HG02970 (cell line): ENCODE measurements at regions not wholly inside any gene's neighbourhood (a gene's known extent, or its start where the extent isn't known, plus 50 kb on each side); places are given as distances from the start of the nearest gene placed in this dataset.

ENCODE experiments used
- ATAC-seq: cut with Tn5 transposase; IDR thresholded peaks from one replicate; pipeline ENCODE4 v1.9.1; 2021; ENCODE audit warnings: mild to moderate bottlenecking, moderate library complexity, moderate number of reproducible peaks; ENCODE audit not compliant: unreplicated experiment, low FRiP score

DNA sequence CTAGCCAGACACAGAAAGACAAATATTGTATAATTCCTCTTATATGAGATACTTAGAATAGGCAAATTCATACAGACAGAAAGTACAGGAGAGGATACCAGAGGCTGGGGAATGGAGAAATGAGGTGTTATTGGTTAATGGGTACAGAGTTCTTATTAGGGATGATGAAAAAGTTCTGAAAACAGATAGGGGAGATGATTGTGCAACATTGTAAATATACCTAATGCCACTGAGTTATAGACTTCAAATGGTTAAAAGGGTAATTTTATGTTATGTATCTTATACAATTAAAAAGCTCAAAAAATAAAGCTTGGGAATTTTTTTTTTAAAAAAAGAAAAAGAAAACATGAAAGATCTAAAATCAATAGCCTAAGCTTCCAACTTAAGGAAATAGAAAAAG, 98.8 kb upstream of the TECRL start:
- ATAC-seq: no peak

DNA sequence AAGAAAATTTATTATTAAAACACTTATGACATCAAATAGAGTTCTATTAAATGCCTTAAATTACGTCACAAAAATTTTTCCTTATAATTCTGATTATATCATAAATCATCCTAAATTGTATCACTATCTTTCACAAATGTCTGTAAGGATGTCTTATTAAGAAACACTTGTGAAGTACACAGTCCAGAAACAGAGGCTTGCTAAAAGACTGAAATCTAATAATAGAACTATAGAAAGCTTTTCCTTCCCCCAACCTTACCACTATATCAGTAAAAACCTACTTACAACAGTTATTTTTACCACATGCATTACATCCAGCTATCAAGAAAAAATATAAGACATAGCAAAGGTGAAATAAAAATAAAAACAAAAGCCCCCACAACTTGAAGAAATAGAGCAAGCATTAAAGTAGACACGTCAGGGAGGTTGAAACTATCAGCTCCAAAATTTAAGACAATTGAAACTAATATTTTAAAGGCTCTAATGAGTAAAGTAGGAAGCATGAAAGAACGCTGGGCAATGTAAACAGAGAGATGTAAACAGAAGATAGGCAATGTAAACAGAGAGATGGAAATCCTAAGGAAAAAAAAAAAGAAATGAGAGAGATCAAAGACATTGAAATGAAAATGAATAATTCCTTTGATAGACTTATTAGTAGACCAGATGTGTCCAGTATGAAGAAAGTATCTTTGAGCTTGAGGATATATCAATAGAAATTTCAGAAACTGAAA, 94.9 kb upstream of the TECRL start:
- ATAC-seq: no peak

DNA sequence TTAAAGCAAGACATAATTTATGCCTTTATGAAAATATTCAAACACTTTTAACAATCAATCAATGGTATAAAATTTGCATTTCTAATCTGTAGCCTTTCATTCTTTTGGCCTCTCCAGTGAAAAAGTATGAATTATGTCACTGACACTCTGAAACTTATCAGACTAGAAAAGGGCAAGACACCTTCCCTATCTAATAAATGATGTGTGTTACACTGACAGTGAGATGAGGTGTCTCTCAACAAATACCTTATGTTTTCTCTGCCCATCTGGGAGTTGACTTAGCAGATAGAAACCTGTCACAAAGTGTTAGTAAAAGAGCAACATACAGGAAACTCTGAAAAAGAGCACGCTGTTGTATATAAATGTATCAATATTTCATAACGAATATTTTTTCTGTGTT, 94.2 kb upstream of the TECRL start:
- no peak for ATAC-seq

DNA sequence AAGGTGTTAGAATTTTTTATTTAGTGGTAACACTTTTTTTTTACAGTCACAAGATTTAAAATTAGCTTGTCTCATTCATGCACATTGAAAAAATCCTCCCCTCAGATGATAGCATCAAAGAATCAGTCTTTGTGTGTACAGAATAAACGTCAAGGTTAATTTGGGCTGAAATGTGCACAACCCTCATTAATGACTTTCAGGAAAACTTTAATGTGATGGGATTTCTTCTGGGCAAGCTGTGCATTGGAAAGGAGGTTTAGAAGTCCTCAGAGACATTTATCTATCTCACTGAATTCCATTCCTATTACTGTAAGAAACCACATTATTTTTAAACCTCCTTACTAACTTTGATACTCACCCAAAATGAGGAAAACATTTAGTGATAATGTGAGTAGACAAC, 88.2 kb upstream of the TECRL start:
- ATAC-seq: no peak

DNA sequence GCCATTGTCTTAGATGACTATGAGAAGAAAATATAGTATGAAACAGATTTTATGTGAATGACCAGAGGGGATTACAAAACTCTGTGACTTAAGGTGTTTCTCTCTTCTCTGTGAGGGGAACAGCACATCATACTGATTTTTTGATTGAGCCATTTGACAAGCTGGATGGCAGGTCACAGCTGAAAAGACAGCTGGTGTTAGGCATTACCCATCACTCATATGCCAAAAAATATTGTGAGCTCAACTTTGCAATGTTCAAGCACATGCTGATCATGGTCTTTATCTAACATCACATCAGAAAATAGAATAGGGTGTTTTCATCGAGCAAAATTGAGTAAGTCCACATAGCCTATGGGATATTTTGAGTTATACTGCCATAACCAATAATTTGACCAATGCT, 86.7 kb upstream of the TECRL start:
- ATAC-seq: no peak

DNA sequence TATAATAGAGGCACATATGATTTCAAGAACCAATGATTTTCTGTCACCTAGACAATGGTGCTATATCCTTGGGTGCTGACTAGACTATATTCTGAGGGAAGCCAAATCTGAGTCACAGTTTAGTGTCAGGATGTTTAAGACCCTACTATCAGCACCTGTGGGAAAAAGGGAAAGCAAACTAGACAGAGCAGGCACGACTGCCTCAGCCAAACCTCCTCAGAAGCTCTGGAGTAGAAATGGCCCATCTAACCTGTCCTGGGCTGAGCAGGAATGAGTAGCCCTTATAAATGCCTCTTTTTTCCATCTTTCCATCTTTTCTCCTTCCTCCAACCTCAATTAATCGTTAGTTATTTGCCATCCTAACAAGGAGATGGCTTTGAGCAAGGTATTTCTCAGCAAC, 80.4 kb upstream of the TECRL start:
- no peak for ATAC-seq

DNA sequence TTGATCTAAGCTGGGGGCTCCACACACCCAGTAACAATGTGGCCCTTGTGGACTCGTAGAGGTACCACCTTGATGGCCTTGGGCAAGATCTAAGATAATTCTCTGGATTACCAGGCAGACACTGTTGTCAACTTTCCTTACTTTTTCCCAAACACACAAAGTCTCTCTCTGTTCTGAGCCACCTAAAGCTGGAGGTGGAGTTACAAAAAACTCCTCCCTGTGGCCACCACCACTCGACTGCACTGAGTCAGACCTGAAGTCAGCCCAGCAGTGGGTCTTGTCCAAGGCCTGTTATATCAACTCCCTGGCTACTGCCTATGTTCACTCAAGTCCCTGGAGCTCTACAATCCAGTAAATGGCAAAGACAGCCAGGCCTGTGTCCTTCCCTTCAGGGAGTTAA, 70.1 kb upstream of the TECRL start:
- no peak for ATAC-seq

DNA sequence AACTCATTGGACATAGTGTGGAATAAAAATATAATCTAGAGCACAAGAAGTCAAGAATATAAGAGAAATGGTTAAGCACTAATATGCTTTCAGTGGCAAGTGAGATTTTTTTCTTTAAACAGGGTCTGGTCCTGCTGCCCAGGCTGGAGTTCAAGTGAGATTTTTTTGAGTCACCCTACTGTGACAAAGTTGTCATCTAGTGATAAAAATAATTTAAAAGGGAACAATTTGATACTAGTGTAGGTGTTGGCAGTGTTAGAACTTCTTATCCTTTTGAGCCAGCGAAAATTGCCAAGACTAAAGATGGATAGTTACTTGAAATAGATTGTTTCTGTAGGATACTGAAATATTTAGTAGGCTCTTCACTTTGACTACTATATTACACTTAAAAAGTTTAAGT, 67.9 kb upstream of the TECRL start:
- no peak for ATAC-seq

DNA sequence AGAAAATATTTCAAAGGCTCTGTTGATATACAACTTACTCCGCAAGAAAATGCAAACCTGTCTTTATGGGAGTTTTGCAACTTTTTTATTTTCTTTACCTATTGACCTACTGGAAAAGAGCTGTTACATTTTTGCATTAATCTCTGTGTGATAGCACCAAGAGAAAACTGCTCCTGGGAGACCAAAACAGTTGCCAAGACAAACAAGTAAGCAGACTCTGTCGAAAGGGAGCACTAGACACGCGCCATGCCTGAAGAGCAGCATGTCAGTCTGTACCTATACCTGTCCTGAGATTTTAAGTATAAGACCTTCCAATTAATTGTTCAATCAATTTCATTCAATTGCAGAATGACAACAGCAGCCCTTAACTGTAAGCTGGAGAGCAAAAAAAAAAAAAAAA, 56.0 kb upstream of the TECRL start:
- no peak for ATAC-seq

DNA sequence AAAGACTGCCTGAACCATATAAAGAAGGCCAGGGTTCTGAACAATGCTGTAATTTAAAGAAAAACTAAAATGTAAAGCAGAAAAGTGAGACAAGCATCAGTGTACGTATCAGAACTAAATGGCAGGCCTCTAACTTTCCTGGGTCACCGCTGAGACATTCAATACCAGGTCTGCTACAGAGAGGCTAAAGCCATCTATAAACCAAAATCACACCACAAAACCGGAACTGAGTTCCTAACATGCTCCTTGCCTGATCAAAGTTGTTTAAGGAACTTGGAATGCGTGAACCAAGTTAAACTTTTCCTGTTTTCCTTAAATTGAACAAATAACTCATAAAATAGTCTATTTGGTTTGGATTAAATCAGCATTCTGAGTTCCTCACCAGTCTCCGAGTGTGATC, 55.3 kb upstream of the TECRL start:
- no peak for ATAC-seq
